Uterus (tissue), 2 donors: ENCODE measurements at regions not wholly inside any gene's neighbourhood (a gene's known extent, or its start where the extent isn't known, plus 50 kb on each side); places are given as distances from the start of the nearest gene placed in this dataset.

Experiments used
- CTCF ChIP-seq, 4 experiments: fragments of 200-600 bp in 2 of 4; fragments of 450-650 bp in 2 of 4; sonication (generic) in 2 of 4; IDR thresholded peaks; one replicate each; pipeline ENCODE4 v1.5.1; 2016 to 2019; ENCODE audit warnings: antibody characterized with exemption in 4 of 4, mild to moderate bottlenecking in 2 of 4, moderate library complexity in 1 of 4
- POLR2A ChIP-seq, 2 donors: fragments of 450-650 bp; IDR thresholded peaks; one replicate each; pipeline ENCODE4 v1.6.1; 2016; ENCODE audit warnings: antibody characterized with exemption in 2 of 2, mild to moderate bottlenecking in 1 of 2, moderate library complexity in 1 of 2

- TF ChIP-seq CTCF (IDR thresholded peaks at IDR 0.05) = no peak
- TF ChIP-seq POLR2A (IDR thresholded peaks at IDR 0.05) = no peak
Observed at GRCh38 chr9:17003576-17004240, 131.1 kb upstream of the CNTLN start.
